Femur (tissue), 1 donor: ENCODE measurements at regions not wholly inside any gene's neighbourhood (a gene's known extent, or its start where the extent isn't known, plus 50 kb on each side); places are given as distances from the start of the nearest gene placed in this dataset.

Experiments used
- DNase-seq: peaks from one replicate; pipeline ENCODE4 v3.0.0-alpha.2; 2017

DNA sequence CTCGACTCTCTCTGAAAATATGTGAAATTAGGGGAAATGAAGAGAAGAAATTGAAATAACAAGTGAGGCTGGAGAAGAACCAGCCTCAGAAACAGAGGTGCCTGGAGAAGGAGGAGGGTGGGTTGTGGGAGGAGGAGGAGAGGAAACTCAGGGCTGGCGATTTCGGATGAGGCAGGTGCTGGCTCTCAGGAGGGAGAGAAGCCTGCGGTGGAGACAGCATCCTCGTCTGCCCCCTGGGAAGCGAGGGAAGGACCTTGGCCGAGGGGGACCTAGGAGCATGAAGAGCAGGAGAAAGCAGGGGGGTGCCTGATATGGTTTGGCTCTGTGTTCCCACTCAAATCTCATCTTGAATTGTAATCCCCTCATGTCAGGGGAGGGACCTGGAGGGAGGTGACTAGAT, 264.7 kb upstream of the TNRC6C start:
- DNase-seq: no peak

DNA sequence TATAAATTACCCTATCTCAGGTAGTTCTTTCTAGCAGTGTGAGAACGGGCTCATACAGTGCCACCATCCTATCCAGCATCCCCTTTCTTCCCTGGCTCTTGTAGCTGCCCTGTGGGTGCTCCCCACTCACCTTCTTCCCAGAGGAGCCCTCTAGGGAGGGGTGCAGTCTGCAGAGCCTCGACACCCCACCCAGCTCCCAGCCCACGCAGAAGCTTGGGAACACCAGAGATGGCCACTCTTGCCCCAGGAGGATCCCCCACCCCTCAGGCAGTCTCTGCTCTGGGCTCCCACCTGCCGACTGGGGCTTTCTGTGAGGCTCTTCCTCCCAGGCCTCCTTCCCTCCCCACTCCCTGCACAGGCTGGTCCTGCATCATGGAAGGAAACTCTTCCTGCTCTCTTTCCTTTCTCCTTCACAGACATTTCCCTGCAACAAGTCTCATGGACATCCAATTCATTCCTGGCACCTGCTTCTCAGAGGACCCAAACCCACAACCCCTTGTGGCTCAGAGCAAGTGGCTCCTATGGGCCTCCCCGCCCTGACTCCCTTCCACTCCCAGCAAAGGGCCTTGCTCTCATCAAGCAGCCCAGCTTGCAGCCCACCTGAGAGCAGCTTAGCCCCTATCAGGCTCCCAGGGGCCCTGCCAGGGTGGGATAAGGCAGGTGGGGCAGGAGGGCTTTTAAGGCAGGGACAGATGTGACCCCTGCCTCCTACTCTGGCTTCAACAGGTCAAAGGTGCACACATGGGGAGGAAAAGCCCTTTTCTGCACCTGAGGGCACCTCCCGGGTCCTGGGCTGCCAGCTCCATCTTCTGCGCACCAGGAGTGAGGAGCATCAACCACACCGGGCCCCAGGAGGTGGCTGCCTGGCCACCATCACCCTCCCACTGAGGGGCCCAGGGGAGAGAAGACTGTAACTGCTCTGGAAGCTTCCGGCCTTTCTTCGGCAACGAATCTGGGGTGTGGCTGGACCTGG, 263.8 kb upstream of the TNRC6C start:
- DNase-seq: no peak

DNA sequence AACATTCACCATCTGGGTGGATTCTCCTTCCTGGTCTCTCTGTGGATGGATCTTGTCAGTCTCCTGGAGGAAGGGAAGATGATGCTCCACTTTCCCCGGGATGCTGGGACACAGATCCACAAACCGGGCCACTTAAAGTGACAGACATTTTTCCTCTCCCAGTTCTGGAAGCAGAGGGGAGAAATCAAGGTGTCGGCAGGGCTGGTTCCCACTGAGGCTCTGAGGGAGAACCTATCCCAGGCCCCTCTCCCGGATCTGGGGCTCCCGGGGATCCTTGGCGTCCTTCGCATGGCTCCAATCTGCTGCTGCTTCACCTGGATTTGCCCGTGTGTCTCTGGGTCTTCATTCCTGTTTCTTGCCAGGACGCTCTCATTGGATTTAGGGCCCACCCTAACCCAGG, 263.1 kb upstream of the TNRC6C start:
- DNase-seq: no peak

DNA sequence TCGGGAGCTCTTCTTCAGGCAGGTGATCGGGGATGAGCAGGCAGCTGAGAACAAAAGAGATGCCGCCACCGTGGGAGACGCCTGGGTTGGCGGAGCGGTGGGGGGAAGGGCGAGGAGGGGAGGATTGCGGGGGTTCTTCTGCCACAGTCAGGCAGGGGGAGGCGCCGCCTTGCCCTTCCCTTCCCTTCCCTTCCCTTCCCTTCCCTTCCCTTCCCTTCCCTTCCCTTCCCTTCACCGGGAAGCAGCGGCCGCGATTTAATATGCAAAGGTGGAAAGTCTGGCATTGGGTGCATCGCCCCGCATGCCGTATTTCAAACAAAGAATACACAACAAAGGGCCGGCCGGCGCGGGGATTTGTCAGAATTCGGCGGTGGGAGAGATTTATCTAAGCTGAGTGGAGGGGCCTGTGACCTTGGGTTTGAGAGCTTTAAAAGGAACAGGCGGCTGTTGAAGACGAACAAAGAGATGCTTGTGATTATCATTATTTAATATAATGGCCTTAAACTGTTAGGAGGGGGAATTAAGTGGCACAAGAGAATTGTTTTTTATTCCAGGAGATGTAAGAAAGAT, 262.3 kb upstream of the TNRC6C start:
- no peak for DNase-seq

DNA sequence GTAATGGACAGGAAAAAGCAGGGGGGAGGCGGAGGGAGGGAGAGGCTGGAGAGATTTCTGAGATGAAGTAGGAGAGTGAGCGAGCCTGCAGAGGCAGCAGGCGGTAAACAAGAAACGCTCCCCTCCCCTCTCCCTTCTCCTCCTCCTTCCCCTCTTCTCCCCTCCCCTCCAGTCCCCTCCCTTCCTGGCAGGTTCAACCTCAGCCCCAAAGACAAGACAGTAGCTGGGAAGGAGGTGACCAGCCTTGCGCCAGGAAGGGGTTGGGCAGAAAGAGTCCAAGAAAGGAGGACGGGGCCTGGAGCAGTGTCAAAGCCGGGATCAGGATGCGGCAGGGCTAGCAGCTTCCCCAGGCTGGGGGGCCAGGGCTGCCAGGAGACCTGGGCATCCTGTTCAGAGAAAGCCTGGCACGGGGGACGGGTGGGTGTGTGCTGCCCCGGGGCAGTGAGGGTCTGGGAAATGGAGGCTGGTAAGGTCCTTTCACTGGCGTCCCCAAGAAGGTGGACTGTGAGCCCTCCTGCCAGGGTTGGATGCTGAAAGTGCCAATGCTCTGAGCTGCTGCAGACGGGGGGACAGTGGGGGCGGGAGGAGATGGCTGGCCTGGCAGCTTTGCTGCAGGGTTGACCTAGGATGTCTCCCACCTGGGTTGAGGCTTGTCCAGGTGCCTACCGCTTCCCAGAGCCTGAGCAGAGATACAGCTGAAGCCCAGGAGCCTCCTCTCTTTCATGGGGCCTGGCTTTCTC, 261.6 kb upstream of the TNRC6C start:
- peak; percentile 43 for DNase-seq

DNA sequence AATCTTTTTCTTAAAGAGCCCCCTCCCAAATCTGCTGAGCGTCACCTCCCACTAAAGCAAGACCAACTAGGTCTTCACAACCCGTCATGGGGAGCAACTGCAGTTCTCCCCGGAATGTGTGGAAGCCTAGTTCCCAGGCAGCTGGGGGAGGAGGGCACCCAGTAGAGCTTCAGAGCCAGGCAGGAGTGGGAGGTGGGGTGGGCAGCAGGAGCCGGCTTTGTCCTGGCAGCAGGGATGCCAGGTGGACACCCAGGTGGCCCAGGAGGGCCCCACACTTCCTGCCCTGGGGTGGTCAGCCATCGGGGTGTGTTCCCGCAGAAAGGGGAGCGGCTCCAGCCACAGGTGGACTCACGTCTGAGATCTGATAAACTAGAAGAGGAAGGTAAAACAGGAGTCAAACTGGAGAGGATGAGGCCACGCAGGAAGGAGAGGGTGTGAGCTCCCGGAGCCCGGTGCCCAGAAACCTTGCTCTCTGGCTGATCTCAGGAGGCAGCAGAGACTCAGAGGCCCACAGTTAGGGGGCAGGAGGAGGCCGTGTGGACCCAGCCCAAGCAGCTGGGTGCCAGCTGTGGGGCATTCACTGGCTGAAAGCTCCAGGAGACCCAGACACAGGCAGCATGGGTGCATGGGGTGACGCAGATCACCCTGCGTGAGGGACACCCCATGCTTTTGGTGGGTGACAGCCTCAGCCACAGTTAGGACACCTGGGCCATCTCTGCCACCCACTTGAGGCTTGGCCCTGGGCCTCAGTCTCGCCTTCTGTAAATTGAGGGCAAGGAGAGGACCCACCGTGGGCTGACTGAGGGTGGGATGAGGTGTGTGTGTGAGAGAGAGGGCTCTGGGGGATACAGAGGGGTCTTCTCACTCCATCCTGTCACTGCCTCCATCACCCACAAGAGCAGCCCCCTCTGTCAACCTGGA, 260.8 kb upstream of the TNRC6C start:
- DNase-seq: no peak

DNA sequence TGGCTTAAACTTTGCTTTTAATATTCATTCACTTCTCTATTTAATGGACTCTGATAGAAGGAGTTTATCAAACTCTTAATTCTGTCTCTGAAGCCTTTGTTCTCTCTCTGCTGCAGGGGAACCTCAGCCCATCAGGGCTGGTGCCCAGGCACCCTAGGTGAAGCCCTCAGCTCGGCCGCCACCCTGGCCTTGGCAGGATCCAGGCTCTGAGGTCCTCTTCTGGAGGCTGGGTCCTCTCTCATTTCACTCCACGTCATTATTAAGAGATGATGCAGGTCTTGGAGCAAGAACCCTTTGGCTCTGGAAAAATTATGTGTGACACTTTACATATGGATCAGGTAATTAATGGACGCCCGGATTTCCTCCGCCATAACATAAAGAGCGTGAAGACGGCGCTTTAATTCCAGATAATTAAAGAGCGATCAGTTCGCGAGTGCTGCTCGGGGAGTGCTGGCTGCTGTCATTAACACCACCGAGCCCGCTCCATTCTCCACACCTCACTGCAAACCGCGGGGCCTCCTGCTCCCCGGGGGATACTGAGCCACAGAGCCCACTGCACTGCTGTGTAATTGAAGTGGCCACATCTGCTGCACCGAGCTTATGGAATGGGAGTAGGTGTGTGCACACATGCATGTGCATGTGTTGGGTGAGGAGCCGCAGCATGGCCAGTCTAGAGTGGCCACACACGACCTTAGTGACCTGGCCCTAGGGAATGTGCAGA, 259.4 kb upstream of the TNRC6C start:
- peak; percentile 15 for DNase-seq

DNA sequence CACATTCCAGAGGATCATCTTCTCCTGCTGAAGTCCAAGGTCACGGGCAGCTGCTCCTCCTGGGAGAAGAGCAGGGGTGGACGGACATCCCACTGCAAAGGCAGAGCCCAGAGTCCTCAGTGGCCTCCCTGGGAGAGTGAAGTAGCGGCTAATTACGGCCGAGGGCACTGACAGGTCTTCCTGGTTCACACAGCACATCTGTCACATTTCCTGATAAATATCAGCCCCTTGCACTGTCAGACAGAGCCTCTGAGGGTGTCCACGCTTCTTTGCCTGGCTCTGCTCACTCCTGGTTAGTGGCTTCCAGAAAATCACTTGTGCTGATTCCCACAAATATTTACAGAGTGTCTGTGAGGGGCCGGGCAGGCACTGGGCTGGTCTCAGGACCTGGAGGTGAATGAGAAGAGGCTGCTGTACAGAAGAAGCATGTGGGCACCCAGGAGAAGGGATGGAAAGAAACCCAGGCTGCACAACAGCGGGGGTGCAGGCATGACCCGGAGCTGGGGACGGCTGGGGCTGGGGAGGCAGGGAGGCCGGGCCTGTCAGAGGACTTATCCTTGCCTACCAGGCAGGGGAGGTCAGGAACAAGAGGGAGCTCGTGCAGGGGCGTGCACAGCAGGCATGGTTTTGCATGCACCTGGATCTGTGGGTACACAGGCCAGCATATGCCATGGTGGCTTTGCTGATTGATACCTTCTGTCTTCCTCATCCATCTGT, 258.2 kb upstream of the TNRC6C start:
- peak; percentile 17 for DNase-seq

DNA sequence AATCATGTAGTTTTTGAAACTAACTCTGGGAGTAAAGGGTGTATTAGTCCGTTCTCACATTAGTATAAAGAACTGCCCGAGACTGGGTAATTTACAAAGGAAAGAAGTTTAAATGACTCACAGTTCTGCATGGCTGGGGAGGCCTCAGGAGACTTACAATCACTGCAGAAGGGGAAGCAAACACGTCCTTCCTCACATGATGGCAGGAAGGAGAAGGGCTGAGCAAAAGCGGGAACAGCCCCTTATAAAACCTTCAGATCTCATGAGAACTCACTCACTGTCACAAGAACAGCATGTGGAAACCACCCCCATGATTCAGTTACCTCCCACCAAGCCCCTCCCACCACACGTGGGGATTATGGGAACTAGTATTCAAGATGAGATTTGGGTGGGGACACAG, 256.5 kb upstream of the TNRC6C start:
- DNase-seq: no peak

DNA sequence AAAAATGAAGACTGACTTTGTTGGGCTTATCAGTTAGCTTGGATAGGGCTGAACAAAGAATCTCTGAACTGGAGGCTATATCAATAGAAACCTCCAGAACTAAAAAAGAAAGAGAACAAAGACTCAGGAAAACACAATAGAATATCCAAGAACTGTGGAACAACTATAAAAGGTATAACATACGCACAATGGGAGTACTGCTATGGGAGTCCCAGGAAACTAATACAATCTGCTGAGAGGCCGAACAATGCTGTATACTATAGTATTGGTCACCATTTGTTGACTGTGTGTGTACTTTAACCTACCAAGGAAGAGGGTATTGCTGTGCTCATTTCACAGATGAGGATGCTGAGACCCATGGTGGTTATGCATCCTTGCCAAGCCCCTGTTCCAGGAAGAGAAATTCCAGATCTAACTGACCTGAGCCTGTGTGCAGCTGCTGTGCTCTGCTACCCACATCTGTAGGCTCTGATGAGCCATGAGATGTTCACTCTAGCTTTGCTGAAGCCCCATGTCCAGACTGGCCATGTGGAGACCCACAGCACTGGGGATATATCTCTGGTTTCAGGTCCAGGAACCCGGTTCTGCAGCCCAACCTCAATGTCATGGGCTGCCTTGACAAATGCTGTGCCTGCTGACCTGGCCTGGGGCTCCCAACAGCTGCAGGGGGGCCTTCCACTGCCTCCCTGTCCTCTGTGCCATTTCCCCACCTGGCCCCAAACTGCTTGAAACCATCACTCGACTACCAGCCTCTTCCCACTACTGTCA, 254.3 kb upstream of the TNRC6C start:
- DNase-seq: peak; percentile 8

DNA sequence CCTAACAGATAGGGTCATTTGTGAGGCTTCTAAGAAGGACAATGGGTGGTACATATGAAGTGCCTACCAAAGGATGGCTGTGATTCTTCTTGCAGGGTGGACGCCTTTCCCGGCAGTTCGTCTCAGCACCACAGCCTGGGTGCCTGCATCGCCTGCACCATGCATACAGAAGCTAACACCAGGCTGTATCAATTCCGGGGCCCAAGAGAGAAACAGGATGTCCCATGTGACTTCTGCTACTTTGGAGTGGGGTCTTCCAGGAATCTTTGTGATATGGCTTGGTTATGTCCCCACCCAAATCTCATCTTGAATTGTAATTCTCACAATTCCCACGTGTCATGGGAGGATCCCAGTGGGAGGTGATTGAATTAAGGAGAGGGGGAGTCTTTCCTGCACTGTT, 251.6 kb upstream of the TNRC6C start:
- DNase-seq: peak; percentile 5

DNA sequence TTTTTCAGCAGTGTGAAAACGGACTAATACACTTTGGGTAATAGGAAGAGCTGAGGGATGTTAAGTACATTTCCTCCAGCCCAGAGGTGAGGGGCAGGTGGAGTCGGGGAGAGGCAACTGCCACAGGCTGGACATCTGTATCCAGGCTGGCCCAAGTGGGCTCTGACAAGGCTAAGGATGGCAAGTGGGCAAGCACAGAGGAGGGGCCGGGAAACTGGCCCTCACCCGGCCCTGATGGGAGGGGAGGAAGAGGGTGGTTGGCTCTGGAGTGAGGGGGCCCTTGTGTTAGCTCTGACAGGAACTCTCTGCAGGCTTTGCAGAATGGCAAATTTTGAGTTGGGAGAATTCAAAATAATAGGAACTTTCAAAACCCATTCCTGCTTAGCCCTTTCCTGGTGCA, 251.0 kb upstream of the TNRC6C start:
- no peak for DNase-seq

DNA sequence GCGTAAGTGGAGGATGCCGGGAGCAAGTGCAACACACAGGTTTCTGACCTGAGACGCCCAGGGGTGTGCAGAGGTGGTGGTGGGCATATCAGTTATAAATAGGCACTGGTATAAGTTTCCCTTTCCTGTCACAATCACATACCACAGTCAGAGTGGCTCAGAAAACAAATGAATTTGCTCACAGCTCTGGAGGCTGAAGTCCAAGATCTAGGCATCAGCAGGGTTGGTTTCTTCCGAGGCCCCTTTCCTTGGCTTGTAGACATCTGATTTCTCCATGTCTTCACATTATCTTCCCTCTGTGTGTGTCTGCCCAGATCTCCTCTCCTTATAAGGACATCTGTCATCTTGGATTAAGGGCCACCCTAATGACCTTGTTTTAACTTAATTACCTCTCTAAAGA, 250.5 kb upstream of the TNRC6C start:
- DNase-seq: no peak

DNA sequence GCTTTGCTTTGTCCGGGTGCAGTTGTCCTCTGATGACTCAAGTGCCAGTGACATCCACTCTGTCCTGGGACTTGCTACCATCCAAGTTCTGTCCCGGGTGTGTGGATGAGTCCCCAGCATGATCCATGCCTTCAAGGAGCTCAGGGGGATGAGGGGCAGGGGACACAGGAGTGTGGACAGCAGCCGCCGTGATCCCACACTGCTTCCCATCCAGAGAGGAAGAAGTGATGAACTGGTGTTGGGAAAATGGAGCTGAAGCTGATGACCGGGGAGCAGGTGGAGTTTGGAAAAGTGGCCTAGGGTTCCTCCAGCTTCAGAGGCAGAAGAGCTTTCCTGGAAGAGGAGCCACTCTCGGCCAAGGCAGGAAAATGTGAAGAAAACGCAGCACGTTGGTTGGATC, 249.6 kb upstream of the TNRC6C start:
- DNase-seq: no peak

DNA sequence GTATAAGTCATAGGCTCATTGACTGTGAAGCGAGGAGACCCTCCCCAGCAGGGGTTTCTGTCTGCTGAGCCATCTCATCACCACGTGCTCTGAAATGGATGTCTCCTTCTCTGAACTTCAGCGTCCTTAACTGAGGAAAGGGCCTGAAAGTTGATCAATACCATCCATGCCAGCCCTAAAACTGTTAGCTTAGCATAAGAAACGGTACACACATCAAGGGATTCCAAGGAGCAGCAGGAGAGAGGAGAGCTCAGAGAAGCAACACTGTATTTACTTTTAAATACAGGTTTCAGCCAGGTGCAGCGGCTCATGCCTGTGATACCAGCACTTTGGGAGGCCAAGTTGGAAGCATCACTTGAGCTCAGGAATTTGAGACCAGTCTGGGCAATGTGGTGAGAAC, 248.9 kb upstream of the TNRC6C start:
- no peak for DNase-seq

DNA sequence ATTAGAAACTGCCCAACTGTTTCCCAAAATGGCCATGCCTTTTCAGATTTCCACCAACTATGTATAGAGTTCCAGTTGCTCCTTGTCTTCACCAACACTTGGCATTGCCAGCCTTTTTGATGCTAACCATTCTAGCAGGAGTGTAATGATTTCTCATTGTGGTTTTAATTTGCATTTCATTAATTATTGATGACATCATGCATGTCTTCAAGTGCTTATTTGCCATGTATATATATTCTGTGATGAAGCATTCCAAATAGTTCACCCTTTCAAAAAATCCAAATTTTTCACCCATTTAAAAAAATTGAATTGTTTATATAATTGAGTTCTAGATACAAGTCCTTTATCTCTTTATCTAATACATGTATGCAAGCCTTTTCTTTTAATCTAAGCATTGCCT, 245.9 kb upstream of the TNRC6C start:
- DNase-seq: no peak

DNA sequence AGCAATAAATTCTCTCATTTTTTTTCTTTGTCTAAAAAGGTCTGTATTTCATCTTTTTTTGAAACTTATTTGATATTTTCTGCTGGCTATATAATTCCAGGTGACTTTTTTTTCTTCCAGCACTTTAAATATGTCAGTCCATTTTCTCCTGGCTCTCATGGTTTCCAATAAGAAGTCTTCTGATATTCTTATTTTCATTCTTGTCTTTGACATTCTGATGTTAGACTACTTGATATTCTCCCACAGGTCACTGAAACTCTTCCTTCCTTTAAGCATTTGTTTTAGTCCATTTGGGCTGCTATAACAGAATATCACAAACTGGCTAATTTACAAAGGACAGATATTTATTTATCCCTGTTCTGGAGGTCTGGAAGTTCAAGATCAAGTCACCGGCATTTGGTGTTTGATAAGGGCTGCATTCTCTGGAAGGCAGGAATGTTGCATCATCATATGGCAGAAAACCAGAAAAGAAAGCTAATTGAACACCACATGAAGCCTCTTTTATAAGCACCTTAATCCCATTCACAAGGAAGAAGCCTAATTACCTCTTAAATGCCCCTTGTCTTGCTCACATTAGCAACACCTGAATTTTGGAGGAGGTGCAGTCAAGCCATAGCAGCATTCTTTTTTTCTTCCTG, 242.1 kb upstream of the TNRC6C start:
- DNase-seq: no peak

DNA sequence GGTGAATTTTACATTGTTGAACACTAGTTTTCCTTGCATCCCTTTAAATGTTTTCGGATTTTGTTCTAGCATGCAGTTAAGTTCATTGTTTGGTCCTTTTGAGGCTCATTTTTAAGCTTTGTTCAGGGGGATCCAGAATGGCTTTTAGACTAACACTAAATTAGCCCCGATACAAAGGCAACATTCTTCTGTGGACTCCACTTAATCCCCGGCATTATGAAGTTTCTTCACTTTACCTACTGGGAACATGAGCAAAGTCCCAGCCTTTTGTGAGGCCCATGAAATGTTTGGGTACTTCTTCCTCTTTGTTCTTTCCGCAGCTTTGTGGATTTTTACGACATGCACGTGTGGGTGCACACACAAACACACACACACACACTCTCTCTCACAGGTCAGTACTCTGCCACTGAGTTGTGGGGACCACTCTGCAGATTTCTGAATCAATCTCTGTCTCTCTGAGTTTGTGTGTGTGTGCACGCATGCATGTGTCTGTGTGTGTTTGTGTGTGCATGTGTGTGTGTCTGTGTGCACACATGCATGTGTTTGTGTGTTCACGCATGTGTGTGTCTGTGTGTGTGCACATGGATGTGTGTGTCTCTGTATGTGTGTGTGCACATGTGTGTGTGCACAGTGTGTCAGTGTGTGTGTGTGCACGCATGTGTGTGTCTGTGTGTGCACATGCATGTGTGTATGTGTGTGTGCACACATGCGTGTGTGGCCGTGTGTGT, 240.4 kb upstream of the TNRC6C start:
- no peak for DNase-seq

DNA sequence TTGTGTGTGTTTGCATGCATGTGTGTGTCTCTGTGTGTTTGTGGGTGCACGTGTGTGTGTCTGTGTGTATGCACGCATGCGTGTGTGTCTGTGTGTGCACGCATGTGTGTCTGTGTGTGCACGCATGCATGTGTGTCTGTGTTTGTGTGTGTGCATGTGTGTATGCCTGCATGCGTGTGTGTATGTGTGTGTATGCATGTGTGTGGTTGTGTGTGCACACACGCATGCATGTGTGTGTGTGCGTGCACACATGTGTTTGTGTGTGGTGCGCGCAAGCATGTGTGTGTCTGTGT, 239.9 kb upstream of the TNRC6C start:
- no peak for DNase-seq

DNA sequence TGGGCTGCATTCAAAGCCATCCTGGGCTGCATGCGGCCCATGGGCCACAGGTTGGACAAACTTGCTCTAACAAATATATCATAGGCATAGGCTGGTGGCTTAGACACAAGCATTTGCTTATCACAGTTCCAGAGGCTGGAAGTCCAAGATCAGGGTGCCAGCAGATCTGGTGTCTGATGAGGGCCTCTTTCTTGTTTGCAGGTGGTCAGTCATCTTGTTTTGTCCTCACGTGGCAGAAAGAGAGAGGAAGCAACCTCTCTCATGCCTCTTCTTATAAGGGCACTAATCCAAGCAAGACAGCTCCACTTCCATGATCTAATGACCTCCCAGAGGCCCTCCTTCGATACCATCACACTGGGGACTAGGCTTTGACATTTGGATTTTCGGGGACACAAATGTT, 238.7 kb upstream of the TNRC6C start:
- no peak for DNase-seq
